22Rv1 (cell line): ENCODE measurements at regions not wholly inside any gene's neighbourhood (a gene's known extent, or its start where the extent isn't known, plus 50 kb on each side); places are given as distances from the start of the nearest gene placed in this dataset.

ENCODE experiments used
- ZFX ChIP-seq: fragments of 450-650 bp; IDR thresholded peaks from 2 replicates; pipeline ENCODE4 v1.6.1; 2017; ENCODE audit warnings: antibody characterized with exemption, borderline replicate concordance
- TF ChIP-seq, protein P1 (sequence below): fragments of 450-650 bp; IDR thresholded peaks from 2 replicates; pipeline ENCODE4 v1.5.1; 2017; ENCODE audit warnings: mild to moderate bottlenecking

DNA sequence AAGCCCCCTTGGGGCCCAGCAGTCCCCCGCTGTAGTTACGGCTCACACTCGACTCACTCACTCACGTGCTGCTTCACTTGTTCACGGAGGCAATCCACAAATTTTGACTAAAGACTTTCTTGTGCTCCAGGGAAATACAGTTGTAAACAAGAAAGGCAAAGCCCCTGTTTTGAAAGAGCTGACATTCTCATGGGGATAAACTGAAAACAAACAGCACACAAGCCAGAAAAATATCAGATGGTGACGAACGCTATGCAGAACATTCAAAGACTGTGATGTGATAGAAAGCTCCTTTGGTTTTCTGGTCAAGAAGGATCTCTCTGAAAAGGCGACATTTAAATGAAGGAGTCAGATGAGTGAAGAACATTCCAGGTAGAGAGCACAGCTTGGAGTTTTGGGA lies 385.3 kb upstream of the SMIM21 start:
- TF ChIP-seq, protein P1, sequence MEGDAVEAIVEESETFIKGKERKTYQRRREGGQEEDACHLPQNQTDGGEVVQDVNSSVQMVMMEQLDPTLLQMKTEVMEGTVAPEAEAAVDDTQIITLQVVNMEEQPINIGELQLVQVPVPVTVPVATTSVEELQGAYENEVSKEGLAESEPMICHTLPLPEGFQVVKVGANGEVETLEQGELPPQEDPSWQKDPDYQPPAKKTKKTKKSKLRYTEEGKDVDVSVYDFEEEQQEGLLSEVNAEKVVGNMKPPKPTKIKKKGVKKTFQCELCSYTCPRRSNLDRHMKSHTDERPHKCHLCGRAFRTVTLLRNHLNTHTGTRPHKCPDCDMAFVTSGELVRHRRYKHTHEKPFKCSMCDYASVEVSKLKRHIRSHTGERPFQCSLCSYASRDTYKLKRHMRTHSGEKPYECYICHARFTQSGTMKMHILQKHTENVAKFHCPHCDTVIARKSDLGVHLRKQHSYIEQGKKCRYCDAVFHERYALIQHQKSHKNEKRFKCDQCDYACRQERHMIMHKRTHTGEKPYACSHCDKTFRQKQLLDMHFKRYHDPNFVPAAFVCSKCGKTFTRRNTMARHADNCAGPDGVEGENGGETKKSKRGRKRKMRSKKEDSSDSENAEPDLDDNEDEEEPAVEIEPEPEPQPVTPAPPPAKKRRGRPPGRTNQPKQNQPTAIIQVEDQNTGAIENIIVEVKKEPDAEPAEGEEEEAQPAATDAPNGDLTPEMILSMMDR = no peak
- TF ChIP-seq ZFX = no peak
